HG03521 (cell line): ENCODE measurements at regions not wholly inside any gene's neighbourhood (a gene's known extent, or its start where the extent isn't known, plus 50 kb on each side); places are given as distances from the start of the nearest gene placed in this dataset.

Experiments
- ATAC-seq: cut with Tn5 transposase; IDR thresholded peaks from one replicate; pipeline ENCODE4 v1.9.1; 2021; ENCODE audit warnings: mild to moderate bottlenecking, moderate library complexity; ENCODE audit not compliant: unreplicated experiment

DNA sequence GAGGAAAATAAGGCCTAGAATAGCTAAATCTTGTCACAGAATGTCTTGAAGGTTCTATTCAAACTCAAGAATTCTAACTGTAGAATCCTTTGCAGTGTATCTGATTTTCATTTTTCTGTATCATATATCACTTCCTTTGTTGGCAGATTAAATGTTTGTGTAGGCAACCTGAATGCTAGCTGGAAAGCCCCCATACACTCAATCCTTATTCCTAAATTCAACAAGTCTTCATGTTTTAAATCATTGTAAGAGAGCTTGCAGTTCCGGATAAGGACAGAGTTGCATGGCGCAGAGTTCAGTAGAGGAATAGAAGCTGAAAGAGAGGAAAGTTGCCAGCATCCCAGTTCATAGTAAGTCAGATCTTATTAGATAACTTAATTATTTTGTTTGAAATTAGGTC, 242.0 kb upstream of the SEMA6D start:
- ATAC-seq: no peak

DNA sequence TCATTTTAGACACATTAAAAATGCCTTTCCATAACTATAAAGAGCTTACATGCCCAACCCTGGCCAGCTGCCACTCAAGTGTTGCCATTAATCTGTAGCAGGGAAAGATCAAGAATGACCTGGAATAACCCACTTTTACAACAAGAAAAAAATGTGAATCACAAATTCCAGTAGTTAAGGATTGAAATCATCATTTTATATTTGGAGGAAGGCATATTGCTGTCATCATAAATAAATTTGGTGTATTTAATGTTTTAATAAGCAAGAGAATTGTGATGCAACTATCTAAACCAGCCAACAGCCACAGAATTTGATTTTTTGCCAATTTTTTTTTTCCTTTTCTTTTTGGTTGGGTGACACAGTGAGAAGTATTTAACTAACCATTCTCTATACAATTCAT, 240.0 kb upstream of the SEMA6D start:
- no peak for ATAC-seq

DNA sequence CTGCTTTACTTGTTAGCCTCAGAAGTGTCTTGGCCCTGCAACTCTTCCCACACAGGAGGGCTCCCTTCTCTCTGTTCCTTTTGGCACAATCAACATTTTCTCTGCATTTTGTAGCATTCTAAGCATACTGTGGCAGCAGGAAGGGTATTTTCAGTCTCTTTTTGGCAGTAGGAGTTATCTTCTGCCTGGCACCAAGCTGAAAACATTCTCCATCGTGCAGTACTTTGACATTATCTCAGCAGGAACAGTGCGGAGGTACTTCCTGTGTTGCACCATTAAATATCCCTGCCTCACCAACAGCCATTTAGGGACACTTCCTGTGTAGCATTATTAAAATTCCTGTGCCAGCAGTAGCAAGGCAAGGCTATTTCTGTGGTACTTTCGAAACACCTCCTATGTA, 233.2 kb upstream of the SEMA6D start:
- no peak for ATAC-seq

DNA sequence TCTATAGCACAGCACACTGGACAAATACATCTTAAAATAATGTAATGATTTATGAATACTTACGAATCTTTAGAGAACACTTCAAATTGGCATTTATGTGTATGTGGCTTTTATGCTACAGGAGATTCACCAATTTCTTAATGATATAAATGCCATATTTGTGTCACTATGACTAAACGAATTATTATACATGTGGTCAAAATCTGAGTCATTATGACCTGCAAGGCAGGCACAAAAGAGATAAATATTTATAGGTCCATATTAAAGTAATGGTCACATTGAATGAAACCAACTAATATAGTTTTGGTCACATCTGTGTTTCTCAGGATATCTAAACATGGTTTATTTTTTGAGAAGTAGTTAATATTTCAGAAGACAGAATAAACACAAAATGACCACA, 232.3 kb upstream of the SEMA6D start:
- no peak for ATAC-seq

DNA sequence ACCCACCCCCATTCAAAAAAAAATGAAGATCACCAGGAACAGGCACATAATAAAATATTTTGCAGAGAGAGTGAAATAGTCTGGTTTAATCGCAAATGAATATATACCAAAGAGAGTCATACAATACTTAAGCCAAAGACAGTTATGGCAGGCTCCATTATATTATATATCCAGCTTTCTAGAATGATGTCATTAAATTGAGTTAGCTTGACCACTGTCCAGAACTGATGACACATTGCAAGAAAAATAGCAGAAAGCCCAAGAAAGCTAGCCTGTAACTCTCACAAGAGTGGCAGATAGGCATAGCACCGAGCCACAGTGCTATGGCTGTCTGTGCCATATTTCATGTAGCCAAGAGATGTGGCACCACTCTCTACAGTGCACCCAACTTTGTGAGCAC, 231.9 kb upstream of the SEMA6D start:
- ATAC-seq: no peak

DNA sequence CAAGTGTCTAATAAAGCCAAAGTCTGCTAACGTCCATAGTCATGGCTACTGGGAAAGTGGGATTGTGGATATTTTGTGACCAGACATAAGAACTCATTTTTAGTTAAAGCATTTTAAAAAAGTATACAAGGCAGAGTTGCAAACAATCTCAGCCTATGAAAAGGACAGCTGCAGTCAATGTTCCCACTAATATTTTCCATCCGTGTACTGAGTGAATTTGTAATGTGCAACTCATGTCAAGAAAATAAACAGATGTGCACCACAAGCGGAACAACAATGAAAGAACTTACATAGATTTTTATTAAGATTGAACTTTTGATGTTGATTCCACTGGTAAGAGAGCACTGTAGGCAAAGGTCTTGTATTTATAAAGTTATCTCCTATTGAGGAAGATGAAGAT, 231.3 kb upstream of the SEMA6D start:
- no peak for ATAC-seq

DNA sequence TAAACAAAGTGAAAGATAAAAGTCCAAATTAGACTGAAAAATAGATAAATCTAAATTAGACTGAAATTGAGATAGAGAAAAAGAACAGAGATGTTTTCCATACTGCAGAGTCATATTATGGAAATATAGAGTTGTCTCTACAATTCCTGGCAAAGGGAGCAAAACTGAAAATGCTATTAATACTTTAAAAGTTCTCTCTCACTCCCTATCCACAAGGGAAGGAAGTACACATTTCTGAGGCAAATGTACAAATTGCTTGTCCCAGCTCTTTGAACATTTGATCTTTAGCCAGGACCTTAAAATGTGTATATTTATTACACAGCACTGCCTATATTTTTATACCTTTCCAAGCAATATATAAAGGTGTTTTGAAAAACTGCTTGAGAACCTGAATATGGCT, 225.1 kb upstream of the SEMA6D start:
- ATAC-seq: no peak

DNA sequence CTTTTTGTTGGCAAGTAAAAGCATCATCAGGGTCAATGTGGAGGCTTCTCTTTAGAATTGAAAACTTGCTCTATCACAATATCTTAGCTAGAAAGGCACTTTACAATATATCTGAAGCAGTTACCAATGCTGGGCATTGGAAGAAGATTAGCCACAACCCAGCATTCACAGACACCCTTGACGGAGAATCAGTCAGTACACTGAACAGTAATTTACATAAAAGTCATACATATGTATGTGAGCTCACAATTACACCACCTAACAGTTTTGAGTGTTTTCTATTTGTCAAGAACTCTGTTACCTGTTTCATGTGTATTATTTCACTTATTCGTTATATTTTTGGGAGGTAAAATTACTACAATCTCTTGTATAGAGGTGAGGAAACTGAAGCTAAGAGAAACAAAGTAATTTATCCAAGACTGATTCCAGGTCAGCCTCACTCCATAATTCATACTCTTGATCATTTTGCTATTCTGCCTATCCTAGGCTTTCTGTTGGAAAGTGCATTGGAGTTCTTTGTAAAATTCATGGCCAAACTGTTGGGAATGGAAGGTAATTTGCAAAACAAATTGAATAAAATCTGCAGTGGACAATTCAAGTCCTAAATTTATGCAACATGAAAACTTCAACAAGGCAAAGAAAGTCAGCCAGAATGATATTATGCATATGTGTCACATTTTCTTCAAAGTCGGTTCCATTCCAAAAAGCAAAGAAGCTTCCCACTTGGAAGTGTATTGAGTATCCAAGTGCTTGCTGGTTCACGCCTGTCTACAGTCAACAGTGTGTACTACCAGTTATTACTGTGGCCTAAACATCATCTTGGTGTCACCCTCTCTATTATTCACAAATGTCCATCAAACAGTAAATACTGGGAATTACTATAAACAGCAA, 223.7 kb upstream of the SEMA6D start:
- ATAC-seq: no peak

DNA sequence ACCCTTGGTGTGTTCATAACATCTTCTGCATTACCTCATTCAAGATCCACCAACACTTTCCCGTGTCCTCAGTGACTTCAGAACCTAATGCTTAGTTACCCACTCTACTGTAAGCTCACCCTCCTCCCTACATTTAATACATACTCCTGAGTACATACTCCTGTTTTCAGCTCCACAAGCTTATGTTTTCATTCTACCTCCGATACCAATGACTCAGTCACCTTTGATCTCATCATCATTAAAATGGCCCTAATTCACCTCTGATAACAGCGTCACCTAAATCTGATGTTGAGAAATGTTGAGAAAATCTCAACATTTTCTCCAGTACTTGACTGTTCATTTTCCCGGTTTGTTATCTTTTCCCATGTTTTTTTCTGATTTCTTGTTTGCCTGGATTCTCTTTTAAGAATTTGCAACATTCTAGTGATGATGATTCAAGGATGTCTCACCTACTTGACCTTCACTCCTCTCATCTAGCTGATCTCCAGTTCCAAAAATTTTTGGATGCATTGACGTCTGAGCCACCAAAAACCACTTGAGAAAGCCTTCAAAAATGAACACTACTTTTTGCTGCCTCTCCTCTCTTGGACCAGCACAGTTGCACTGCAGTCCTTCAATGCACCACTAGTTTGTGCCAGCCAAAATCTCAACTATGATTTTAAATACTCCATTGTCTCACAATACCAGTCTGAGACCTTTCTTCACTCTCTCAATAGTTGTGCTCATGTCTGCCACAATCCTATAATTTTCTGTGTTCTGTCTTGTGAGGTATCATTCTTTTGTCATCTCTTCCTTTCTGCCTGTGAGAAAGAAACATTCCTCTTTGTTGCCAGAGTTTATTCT, 220.7 kb upstream of the SEMA6D start:
- no peak for ATAC-seq

DNA sequence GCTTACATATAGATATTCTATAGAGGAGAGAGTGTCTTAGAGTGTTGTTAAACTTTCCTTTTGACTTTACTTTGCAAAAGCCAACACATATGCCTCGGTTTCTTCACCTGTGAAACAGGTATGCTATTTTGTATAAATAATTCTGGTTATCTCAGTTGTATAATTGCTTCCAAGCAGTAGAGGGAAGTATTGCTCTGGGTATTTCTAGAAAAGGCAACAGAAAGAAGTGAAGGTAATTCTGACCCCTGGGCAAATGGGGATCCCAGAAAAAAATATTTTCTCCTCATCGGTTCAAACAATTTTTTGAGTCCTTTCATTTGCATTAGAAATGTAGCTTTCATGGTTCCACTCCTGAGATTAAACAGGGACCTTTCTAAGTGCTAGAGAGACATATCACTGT, 216.5 kb upstream of the SEMA6D start:
- no peak for ATAC-seq

DNA sequence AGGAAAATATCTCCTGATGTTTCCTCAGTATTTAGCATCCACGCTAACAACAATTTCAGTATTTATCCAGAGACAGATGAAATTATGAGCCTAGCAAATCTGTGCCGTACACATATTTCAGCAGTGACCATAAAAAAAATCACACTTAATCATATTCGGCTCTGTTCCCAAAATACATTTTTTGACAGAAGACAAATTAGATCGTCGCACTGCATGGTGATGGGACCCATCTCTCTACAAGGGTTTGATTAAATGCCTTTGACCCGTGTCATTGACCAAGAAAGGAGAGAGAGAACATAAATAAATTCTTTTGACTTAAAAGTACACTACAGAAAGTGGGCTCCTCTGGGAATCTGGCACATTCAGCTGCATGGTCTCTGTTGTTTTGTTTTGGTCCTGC, 215.3 kb upstream of the SEMA6D start:
- ATAC-seq: no peak

DNA sequence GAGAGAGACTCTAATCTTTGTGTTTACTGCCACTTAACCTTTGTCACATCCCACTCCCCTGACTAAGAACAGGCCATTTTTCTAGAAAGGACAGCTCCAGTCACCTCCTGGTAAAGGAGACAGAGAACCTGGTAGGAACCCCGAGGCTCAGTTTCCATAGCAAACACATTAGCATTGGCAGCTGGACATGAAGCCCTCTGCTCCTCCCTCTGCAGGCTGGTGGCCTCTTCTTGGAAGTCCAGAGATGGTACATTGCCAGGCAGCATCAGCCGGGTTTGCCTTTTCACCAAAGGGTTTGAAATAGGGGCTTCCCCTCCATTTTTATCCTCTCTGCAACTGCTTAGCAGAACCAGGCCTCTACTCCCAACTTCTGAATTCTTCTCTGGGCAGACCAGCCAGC, 213.4 kb upstream of the SEMA6D start:
- no peak for ATAC-seq

DNA sequence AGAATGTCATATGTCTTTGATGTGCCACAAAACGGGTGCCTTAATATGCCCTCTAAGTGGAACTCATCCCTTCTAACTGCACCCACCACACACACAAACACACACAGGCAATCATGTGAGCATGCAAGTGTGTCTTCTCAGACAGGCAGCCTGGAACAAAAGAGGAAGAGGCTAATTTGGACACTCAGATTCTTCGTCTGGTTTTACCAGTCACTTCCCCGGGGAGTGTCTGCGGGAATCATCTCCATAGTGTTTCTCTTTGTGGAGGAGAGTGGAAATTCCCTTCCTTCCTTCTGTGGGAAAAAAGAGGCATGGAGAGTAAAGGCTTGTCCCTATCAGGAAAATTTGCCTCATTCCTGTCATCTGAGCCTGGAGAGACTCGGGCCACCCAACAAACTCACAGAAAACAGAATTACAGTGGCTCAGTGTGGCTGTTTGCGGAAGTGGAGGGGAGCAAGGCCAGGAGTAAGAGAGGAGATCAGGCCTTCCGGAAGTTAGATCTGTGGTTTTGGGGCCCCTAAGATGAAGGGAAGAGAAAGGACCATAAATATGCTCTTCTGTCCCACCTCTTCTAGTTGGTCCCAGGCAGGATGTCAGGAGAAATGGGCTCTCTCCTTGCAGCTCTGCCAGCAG, 212.6 kb upstream of the SEMA6D start:
- ATAC-seq: no peak

DNA sequence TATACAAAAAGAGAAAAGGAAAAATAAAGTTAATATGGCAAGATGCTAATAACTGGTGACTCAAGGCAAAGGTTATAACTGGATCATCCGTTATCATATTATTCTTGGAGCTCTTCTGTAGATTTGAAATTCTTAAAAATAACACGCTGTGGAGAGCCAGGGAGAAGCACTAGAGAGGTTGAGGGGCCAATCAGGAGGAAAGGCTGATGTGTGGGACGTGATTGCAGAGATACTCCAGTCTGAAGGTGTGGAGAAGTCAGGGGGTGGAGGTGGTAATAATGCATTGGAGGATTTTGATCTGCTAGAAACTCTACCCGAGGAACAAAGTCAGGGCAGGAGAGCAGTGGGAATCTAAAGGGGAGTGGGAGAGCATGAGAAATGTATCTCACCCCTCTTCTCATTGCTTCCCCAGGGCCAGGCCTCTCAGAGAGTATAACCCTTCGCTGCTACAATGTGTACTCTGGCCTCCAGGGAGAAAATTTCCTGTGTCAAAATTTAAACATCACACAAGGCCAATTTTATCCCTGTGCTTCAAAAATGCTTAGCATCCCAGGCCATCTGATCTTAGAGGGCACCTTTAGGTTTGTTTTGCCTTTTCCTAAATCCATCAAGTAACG, 211.5 kb upstream of the SEMA6D start:
- ATAC-seq: no peak

DNA sequence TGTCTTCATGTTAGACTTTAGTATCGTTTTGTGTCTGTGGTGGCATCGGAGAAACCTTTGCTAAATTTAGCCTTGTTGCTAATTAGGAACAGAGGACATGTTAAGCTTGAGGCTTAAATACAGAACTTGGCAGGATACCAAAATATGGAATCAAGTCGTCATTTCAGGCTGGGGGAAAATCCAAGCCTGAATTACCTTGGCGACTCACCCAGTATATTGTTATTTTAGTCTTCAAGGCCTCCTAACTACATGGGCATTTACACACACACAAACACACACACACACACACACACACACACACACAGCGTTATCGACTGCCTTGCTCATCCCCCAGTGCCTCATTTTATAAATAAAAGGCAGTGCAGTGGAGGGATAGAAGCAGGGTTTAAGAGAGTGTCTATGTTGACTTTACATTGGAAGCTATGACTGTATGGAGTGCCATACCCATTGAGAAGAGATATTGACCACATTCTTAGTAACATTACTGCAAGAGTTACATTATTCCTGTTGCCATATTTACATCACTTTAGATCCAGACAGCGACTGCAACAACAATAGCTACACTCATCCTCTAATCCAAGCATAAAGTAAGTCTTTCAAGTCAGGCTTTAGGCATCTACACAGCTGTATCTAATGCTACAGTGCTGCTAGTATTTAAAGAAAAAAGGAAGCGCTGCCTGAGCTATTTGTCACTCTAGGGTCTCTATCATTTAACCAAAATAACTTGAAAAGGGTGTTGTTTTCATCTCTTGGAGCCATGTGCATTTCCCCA, 210.8 kb upstream of the SEMA6D start:
- ATAC-seq: no peak

DNA sequence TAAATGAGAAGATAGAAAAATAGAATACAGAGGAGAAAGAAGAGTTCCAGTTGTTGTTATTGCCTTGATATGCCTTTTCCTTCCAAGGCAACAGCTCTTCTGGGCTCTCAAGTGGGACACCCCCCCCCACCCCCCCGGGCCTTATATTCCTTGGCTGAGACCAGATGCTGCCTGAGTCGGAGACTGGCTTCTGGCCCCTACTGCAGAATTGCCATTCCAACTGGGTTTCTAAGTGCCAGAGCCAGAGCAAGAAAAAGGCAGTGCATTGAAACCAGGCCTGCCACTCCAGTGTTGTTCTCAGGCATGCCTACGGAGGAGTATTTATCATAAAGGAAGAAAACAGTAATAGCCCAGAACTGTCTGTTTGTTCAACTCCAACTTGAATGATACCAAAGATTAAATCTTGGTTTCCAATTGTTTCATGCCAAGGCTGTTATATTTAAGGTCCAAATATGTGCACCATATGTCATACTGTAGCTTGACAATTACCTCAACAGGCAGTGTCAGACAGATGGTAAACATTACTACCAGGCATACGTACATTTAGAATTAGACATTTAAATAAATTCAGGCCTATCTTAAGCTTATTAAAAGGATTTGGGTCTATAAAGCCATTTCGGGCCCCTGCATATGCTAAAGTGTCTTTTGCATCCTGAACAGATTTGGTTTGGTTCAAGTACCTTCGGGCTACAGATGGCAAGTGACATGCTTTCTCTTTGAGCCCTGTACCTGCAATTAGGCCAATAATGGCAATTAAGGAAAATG, 209.9 kb upstream of the SEMA6D start:
- ATAC-seq: no peak

DNA sequence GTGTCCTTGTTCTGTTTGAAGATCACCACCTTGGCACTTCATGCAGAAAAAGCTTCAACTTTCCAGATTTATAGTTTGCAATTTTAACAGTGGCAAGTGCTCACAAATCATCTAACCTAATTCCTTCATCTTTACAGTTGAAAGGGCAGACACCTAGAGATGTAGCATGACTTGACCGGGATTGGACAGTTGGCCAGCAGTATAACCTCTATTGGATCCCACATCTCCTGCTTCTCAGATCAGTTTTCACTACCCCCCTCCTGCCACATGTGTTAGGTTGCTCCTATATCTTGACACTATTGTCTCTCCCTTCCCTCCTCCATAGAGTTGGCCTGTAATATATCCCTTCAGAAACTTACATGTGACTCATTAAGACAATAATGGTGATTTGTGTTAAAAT, 206.0 kb upstream of the SEMA6D start:
- no peak for ATAC-seq

DNA sequence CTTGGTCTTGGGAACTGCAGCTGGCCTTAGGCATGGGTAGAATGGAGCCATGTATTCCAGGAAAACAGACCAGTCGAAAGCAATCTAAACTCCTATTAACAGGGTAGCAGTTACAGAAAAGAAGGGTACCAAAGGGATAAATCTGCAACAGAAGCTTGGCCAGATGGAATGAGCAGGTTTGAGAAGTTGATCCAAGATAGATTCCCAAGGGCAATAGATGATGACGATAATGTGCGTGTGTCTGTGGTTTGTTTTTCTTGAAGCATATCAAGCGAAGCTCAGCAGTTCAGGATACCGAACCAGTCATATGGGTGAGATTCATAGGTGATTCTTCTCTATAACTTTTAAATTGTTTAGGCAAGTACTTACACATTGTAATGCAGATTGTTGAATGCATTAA, 203.8 kb upstream of the SEMA6D start:
- no peak for ATAC-seq

DNA sequence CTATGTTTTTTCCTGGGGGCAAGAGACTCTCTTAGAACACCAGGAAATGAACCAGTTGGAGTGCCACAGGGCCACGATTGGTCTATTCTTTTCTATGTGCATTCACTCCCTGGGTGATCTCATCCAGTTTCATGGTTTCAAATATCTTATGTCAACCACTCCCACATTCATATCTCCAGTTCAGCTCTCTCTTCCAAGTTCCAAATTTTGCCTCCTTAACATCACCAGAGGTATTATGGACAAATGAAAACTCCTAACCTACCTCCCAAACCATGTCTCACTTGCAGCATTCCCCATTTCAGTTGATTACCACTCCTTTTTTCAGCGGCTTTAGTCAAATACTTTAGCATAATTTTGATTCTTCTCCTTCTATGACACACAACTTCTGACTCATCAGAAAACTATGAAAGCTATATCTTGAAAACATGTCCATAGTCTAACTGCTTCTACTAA, 203.1 kb upstream of the SEMA6D start:
- ATAC-seq: no peak

DNA sequence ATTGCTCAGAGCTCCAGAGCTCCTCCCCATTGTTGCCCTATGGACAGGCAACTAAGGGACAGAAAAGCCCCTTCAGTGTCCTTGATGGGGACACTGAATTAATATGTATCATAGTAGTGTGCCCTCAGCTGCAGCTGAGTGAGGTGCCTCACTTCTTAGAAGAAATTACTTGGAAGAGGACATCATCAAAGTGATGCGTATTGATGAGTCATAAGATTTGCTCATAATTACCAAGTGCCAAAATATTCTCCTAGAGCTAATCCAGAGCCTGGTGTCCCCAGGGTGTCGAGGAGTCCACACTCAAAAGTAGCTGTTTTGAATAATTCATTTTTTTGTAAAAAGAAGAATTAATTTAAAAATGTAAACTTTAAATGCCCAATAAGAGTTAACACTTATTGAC, 200.7 kb upstream of the SEMA6D start:
- ATAC-seq: no peak
